GM12878 (cell line): ENCODE measurements at regions not wholly inside any gene's neighbourhood (a gene's known extent, or its start where the extent isn't known, plus 50 kb on each side); places are given as distances from the start of the nearest gene placed in this dataset.

ENCODE experiments used
- ATAC-seq: fragments of 200-7000 bp; cut with Tn5 transposase; 3 replicates; pipeline ENCODE4 v1.9.1; 2020; ENCODE audit warnings: mild to moderate bottlenecking, moderate library complexity
- BruUV-seq: library from RNA; stranded (reverse); fragments of 400-500 nt; replicated peaks from 2 replicates; lab custom pipeline; 2021; lab: Mats Ljungman, UMichigan
- CTCF ChIA-PET: fragments of 300-600 bp; sonication (Branson Sonifier 250); formaldehyde crosslinking; extraction: SDS; loops from one replicate; lab custom pipeline; 2021; ENCODE audit warnings: inconsistent platforms; lab: Yijun Ruan, JAX
- POLR2A ChIA-PET: fragments of 350-600 bp; formaldehyde crosslinking; extraction: SDS; loops from one replicate; lab custom pipeline; 2021; ENCODE audit warnings: inconsistent platforms; lab: Charles Lee
- RAD21 ChIA-PET: fragments of 300-600 bp; sonication (Branson Sonifier 250); formaldehyde crosslinking; loops from one replicate; lab custom pipeline; 2023; ENCODE audit warnings: antibody characterized with exemption; ENCODE audit not compliant: unreplicated experiment; lab: Charles Lee
- SMC1A ChIA-PET: fragments of 300-600 bp; sonication (Branson Sonifier 250); formaldehyde crosslinking; loops from one replicate; lab custom pipeline; 2023; ENCODE audit not compliant: unreplicated experiment, uncharacterized antibody; lab: Charles Lee
- DNase-seq: peaks from one replicate; pipeline ENCODE4 v3.0.0-alpha.2; 2011; ENCODE audit warnings: low read depth, low spot score
- FAIRE-seq: peaks from 3 replicates; lab custom pipeline; 2011; peaks lifted over from hg19 to GRCh38; lab: Jason Lieb, UNC
- H2AFZ ChIP-seq: 2 replicates; pipeline ENCODE4 v1.6.0; 2011; ENCODE audit warnings: low read depth, low read length, control low read depth; ENCODE audit not compliant: control insufficient read depth
- H3K27ac ChIP-seq: 2 replicates; pipeline ENCODE4 v1.5.1; 2011; ENCODE audit warnings: control low read depth; ENCODE audit not compliant: control insufficient read depth, insufficient read depth
- H3K27me3 ChIP-seq, 2 experiments: replicated peaks in 1 of 2; 2 replicates each; pipeline versions ENCODE4 v1.6.0 to v1.6.1; 2011; ENCODE audit warnings: low read length in 1 of 2; ENCODE audit not compliant: control insufficient read depth in 2 of 2, insufficient read depth in 2 of 2
- H3K36me3 ChIP-seq, 2 experiments: 2 replicates each; pipeline ENCODE4 v1.5.1; 2011; ENCODE audit warnings: low read length in 1 of 2; ENCODE audit not compliant: control insufficient read depth in 2 of 2, insufficient read depth in 2 of 2
- H3K4me1 ChIP-seq: 2 replicates; pipeline ENCODE4 v1.6.1; 2011; ENCODE audit warnings: mild to moderate bottlenecking, low read length, moderate library complexity, mixed read lengths; ENCODE audit not compliant: control insufficient read depth, insufficient read depth
- H3K4me2 ChIP-seq: 2 replicates; pipeline ENCODE4 v1.6.0; 2011; ENCODE audit warnings: control low read depth; ENCODE audit not compliant: control insufficient read depth, insufficient read depth
- H3K4me3 ChIP-seq: fragments of 200-600 bp; sonication (generic); 2 replicates; pipeline ENCODE4 v1.5.1; 2016
- H3K79me2 ChIP-seq: 2 replicates; pipeline ENCODE4 v1.6.0; 2011; ENCODE audit warnings: low read length; ENCODE audit not compliant: control insufficient read depth, insufficient read depth
- H3K9ac ChIP-seq: 2 replicates; pipeline ENCODE4 v1.8.0; 2011; ENCODE audit warnings: low read length, control low read depth, mixed read lengths; ENCODE audit not compliant: control insufficient read depth, insufficient read depth
- H3K9me3 ChIP-seq: replicated peaks from 3 replicates; pipeline ENCODE4 v1.5.1; 2011; ENCODE audit warnings: mild to moderate bottlenecking, low read length; ENCODE audit not compliant: control insufficient read depth, insufficient read depth
- H4K20me1 ChIP-seq: 2 replicates; pipeline ENCODE4 v1.6.0; 2011; ENCODE audit not compliant: control insufficient read depth, insufficient read depth
- ETV6 ChIP-seq, 2 experiments: fragments of 450-650 bp in 1 of 2; IDR thresholded peaks in 1 of 2; conservative IDR thresholded peaks in 1 of 2; 2 replicates each; pipeline ENCODE4 v1.6.1; 2014; ENCODE audit warnings: antibody characterized with exemption in 1 of 2, borderline replicate concordance in 1 of 2, low read depth in 1 of 2, mild to moderate bottlenecking in 1 of 2, moderate library complexity in 1 of 2
- FOXM1 ChIP-seq: IDR thresholded peaks from 2 replicates; pipeline ENCODE4 v1.6.1; 2012; ENCODE audit warnings: low read depth, mild to moderate bottlenecking, inconsistent platforms, low read length, moderate library complexity
- GATAD2B ChIP-seq: fragments of 450-650 bp; conservative IDR thresholded peaks from 2 replicates; pipeline ENCODE4 v1.6.1; 2017; ENCODE audit warnings: low read depth, mild to moderate bottlenecking, moderate library complexity
- HCFC1 ChIP-seq: fragments of 150-350 bp; IDR thresholded peaks from 2 replicates; pipeline ENCODE4 v1.6.1; 2014; ENCODE audit warnings: low read length
- HDAC6 ChIP-seq: fragments of 200-600 bp; sonication (generic); IDR thresholded peaks from one replicate; pipeline ENCODE4 v1.8.0; 2017; ENCODE audit warnings: antibody characterized with exemption; ENCODE audit not compliant: unreplicated experiment
- IRF4 ChIP-seq: IDR thresholded peaks from 2 replicates; pipeline ENCODE4 v1.6.1; 2011; ENCODE audit warnings: low read depth, low read length
- IRF5 ChIP-seq: fragments of 450-650 bp; IDR thresholded peaks from 2 replicates; pipeline ENCODE4 v1.6.1; 2017; ENCODE audit warnings: borderline replicate concordance
- LARP7 ChIP-seq: fragments of 450-650 bp; IDR thresholded peaks from 2 replicates; pipeline ENCODE4 v1.6.1; 2017; ENCODE audit warnings: mild to moderate bottlenecking
- POU2F2 ChIP-seq: IDR thresholded peaks from 3 replicates; pipeline ENCODE4 v1.6.1; 2011; ENCODE audit warnings: low read depth, mild to moderate bottlenecking, low read length, borderline replicate concordance
- SIN3A ChIP-seq: IDR thresholded peaks from 2 replicates; pipeline ENCODE4 v1.6.1; 2012; ENCODE audit warnings: low read depth, low read length, improper control_type of control experiment
- SP1 ChIP-seq: IDR thresholded peaks from one replicate; pipeline ENCODE4 v1.6.1; 2011; ENCODE audit warnings: low read depth, low read length
- STAT1 ChIP-seq: fragments of 450-650 bp; conservative IDR thresholded peaks from 2 replicates; pipeline ENCODE4 v1.6.1; 2014; ENCODE audit warnings: antibody characterized with exemption, mild to moderate bottlenecking
- TCF12 ChIP-seq: IDR thresholded peaks from 2 replicates; pipeline ENCODE4 v1.6.1; 2011; ENCODE audit warnings: low read depth, mild to moderate bottlenecking, low read length
- ZBTB33 ChIP-seq: fragments of 450-650 bp; IDR thresholded peaks from 2 replicates; pipeline ENCODE4 v1.6.1; 2017; ENCODE audit warnings: mild to moderate bottlenecking
- ZNF592 ChIP-seq: fragments of 450-650 bp; IDR thresholded peaks from 2 replicates; pipeline ENCODE4 v1.6.1; 2017; ENCODE audit warnings: mild to moderate bottlenecking, moderate library complexity
- WGBS: methylation state at CpG from one replicate; pipeline ENCODE4 v1.1.6; 2016; ENCODE audit warnings: low lambda C conversion rate; ENCODE audit not compliant: insufficient replicate concordance, insufficient coverage; ENCODE audit errors: missing lambda C conversion rate; 5-methylcytosine and 5-hydroxymethylcytosine counted together
- in situ Hi-C: fragments of 300-500 bp; cut with MboI; formaldehyde crosslinking; loops from 9 replicates; pipeline ENCODE4 v1.14.3; 2018; ENCODE audit warnings: mixed read lengths
- intact Hi-C: fragments of 100-400 bp; cut with micrococcal nuclease; formaldehyde crosslinking; loops from one replicate; pipeline ENCODE4 v1.14.2; 2022; ENCODE audit not compliant: unreplicated experiment

GRCh38 chr4:112751447-112751846 lies 114.5 kb downstream of the LARP7 start:
- no peak for ATAC-seq
- Histone ChIP-seq H3K4me2 (no peak overlapping the region), H3K4me1 (no peaks in the 10 kb centered on the region), H3K27me3 (no peaks in the 10 kb centered on the region), H3K36me3 (no peaks in the 10 kb centered on the region), H3K27ac (no peak overlapping the region), H3K9me3 (no peaks in the 10 kb centered on the region), H3K79me2 (no peaks in the 10 kb centered on the region), H2AFZ (no peak overlapping the region), H3K4me3 (no peak overlapping the region), H4K20me1 (no peaks in the 10 kb centered on the region), H3K9ac (no peak overlapping the region)
- RAD21 ChIA-PET = interaction anchor here (1.5 kb wide), 1 partner anchor 14 kb away, joined by 3 read pairs; no protein-coding TSS in a partner anchor
- SMC1A ChIA-PET = interaction anchor here (1.0 to 1.3 kb wide), 2 partner anchors 11 to 18 kb away, joined by 3 to 4 read pairs; no protein-coding TSS in a partner anchor
- DNase-seq = no peak
- WGBS = 89% methylated on average over 1 of the region's 1 CpG
- no peak for TF ChIP-seq HCFC1
- TF ChIP-seq SP1 = no peak
- TF ChIP-seq LARP7 = no peak
- no peak for TF ChIP-seq POU2F2
- no peak for TF ChIP-seq ETV6 (conservative IDR thresholded peaks at IDR 0.05 in 1 of 2, IDR thresholded peaks at IDR 0.05 in 1 of 2; ENCODE audit: borderline replicate concordance in 1 of 2, low read depth in 1 of 2)
- TF ChIP-seq ZBTB33 = no peak
- no peak for TF ChIP-seq IRF5
- TF ChIP-seq STAT1 = no peak
- TF ChIP-seq HDAC6 = no peak
- no peak for TF ChIP-seq TCF12
- TF ChIP-seq SIN3A = no peak
- no peak for TF ChIP-seq FOXM1
- no peak for TF ChIP-seq GATAD2B
- no peak for TF ChIP-seq IRF4
- no peak for TF ChIP-seq ZNF592
- no TSS peak for BruUV-seq
- CTCF ChIA-PET = interaction anchor here (0.6 to 4.2 kb wide), 6 partner anchors 10 to 200 kb away, joined by 3 to 22 read pairs (median 4); no protein-coding TSS in a partner anchor
- POLR2A ChIA-PET = interaction anchor here (1.9 kb wide), 1 partner anchor 12 kb away, joined by 4 read pairs; no protein-coding TSS in a partner anchor
- no peak for FAIRE-seq
- intact Hi-C loops = no loop called here
- in situ Hi-C loops = loop anchor here (10.0 kb wide), 1 partner anchor 667 kb away; no protein-coding TSS in a partner anchor
